ENCODE measurements at regions not wholly inside any gene's neighbourhood (a gene's known extent, or its start where the extent isn't known, plus 50 kb on each side); places are given as distances from the start of the nearest gene placed in this dataset.

- Histone ChIP-seq H3K9me3 (ENCODE audit: control insufficient read depth in 1 of 2, insufficient read depth in 1 of 2, low read length in 2 of 2) (peaks cover 4 to 6% of the 10 kb centered on the region in 2 experiments), H3K4me1 (ENCODE audit: insufficient read depth, low read length) (no peaks in the 10 kb centered on the region), H3K4me3 (ENCODE audit: low read length) (no peak overlapping the region), H3K36me3 (ENCODE audit: insufficient read depth, low read length) (no peaks in the 10 kb centered on the region), H3K27me3 (ENCODE audit: control insufficient read depth in 1 of 2, insufficient read depth in 2 of 2, low read length in 2 of 2) (no peaks in the 10 kb centered on the region), H3K27ac (ENCODE audit: low read depth in 1 of 2, low read length in 2 of 2) (no peak overlapping the region)
- ChIA-PET POLR2A (no interaction called here), CTCF (no interaction called here)
- no peak for TF ChIP-seq CTCF (IDR thresholded peaks at IDR 0.05)
- Mint-ChIP-seq H3K27me3 (no peaks in the 10 kb centered on the region), H3K9me3 (peaks cover 8% of the 10 kb centered on the region), H3K27ac (no peak overlapping the region), H3K4me3 (no peak overlapping the region), H3K4me1 (ENCODE audit: low read depth) (no peaks in the 10 kb centered on the region), H3K36me3 (ENCODE audit: low read depth) (no peaks in the 10 kb centered on the region)
- intact Hi-C loops (cut with DNase I, micrococcal nuclease) = no loop called here
- DNase-seq (no peak), ATAC-seq (ENCODE audit: poor library complexity) (no peak)
Observed at GRCh38 chr12:72738811-72739210, 466.6 kb downstream of the TRHDE start.

- H3K9me3 Mint-ChIP-seq = peaks cover 8% of the 10 kb centered on the region
- Histone ChIP-seq H3K27me3 (ENCODE audit: control insufficient read depth in 1 of 2, insufficient read depth in 2 of 2, low read length in 2 of 2) (no peaks in the 10 kb centered on the region), H3K4me3 (ENCODE audit: low read length) (no peak overlapping the region), H3K4me1 (ENCODE audit: insufficient read depth, low read length) (no peaks in the 10 kb centered on the region), H3K27ac (ENCODE audit: low read depth in 1 of 2, low read length in 2 of 2) (no peak overlapping the region), H3K9me3 (ENCODE audit: control insufficient read depth in 1 of 2, insufficient read depth in 1 of 2, low read length in 2 of 2) (peaks cover 4 to 6% of the 10 kb centered on the region in 2 experiments), H3K36me3 (ENCODE audit: insufficient read depth, low read length) (no peaks in the 10 kb centered on the region)
- H3K4me3 Mint-ChIP-seq = no peak overlapping the region
- ChIA-PET POLR2A (no interaction called here), CTCF (no interaction called here)
- no peak overlapping the region for H3K27ac Mint-ChIP-seq
- intact Hi-C loops (cut with DNase I, micrococcal nuclease) = no loop called here
- H3K27me3 Mint-ChIP-seq = no peaks in the 10 kb centered on the region
- no peaks in the 10 kb centered on the region for H3K36me3 Mint-ChIP-seq (ENCODE audit: low read depth)
- no peak for TF ChIP-seq CTCF (IDR thresholded peaks at IDR 0.05)
- no peak for ATAC-seq (ENCODE audit: poor library complexity)
- DNase-seq = no peak
- no peaks in the 10 kb centered on the region for H3K4me1 Mint-ChIP-seq (ENCODE audit: low read depth)
Observed at GRCh38 chr12:72740064-72740463, 467.9 kb downstream of the TRHDE start.

- H3K36me3 Mint-ChIP-seq (ENCODE audit: low read depth) = no peaks in the 10 kb centered on the region
- DNase-seq (no peak), ATAC-seq (ENCODE audit: poor library complexity) (no peak)
- no peak overlapping the region for H3K4me3 ChIP-seq (ENCODE audit: low read length)
- no peaks in the 10 kb centered on the region for H3K4me1 Mint-ChIP-seq (ENCODE audit: low read depth)
- no peaks in the 10 kb centered on the region for H3K27me3 Mint-ChIP-seq
- intact Hi-C loops (cut with DNase I, micrococcal nuclease) = no loop called here
- no peaks in the 10 kb centered on the region for H3K27me3 ChIP-seq (ENCODE audit: control insufficient read depth in 1 of 2, insufficient read depth in 2 of 2, low read length in 2 of 2)
- no peak for TF ChIP-seq CTCF (IDR thresholded peaks at IDR 0.05)
- H3K36me3 ChIP-seq (ENCODE audit: insufficient read depth, low read length) = no peaks in the 10 kb centered on the region
- H3K4me3 Mint-ChIP-seq = no peak overlapping the region
- peaks cover 4 to 6% of the 10 kb centered on the region in 2 experiments for H3K9me3 ChIP-seq (ENCODE audit: control insufficient read depth in 1 of 2, insufficient read depth in 1 of 2, low read length in 2 of 2)
- ChIA-PET CTCF (no interaction called here), POLR2A (no interaction called here)
- H3K4me1 ChIP-seq (ENCODE audit: insufficient read depth, low read length) = no peaks in the 10 kb centered on the region
- peaks cover 8% of the 10 kb centered on the region for H3K9me3 Mint-ChIP-seq
- no peak overlapping the region for H3K27ac ChIP-seq (ENCODE audit: low read depth in 1 of 2, low read length in 2 of 2)
- no peak overlapping the region for H3K27ac Mint-ChIP-seq
Observed at GRCh38 chr12:72742568-72742967, 470.4 kb downstream of the TRHDE start.
